Middle frontal gyrus (tissue), 1 donor: ENCODE measurements at regions not wholly inside any gene's neighbourhood (a gene's known extent, or its start where the extent isn't known, plus 50 kb on each side); places are given as distances from the start of the nearest gene placed in this dataset.
"Not testable (repeated sequence)": the region's sequence is repeated elsewhere in the genome, so short reads cannot be mapped to it uniquely, and the experiment has no call there.

Experiments
- DNase-seq: peaks from one replicate; pipeline ENCODE4 v3.0.0-alpha.2; 2015; ENCODE audit warnings: low spot score; ENCODE audit errors: extremely low spot score

DNA sequence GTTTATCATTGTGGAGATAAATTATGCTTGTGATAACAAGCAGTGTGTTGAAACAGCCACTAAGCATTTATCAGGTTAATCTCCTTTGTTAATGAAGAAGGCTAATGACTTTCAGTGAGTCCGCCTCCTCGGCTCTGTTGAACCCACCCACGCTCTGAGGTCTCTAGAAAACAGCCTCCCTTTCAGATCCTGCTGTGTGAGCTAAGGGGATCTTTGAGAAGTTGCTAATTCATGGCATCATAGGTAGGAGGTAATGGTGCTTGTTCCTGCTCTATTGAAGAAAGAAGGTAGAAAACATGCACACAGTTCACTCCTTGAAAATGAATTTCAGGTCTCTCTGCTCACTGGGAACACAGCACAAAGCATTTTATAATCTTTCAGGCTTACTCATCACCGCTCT lies 483.9 kb downstream of the AACS start:
- DNase-seq, result no peak

DNA sequence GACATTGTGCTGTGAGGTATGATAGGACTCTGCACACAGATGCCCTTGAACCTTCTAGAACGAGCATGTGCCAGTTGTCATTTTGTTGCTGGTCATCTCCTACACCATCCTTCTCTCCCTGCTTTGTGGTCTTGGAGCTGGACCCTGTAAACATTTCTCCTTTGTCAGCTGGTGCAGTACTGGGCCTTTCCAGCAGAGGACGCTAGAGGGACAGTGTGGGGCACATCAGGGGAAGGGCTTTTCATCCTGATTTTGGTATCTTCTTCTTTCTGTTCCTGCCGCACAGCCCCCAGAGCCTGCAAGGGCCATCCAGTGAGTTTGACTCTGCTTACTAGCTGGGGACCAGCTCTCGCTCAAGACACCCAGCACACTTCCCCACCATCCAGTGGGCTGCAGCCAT lies 484.6 kb downstream of the AACS start:
- no peak for DNase-seq

DNA sequence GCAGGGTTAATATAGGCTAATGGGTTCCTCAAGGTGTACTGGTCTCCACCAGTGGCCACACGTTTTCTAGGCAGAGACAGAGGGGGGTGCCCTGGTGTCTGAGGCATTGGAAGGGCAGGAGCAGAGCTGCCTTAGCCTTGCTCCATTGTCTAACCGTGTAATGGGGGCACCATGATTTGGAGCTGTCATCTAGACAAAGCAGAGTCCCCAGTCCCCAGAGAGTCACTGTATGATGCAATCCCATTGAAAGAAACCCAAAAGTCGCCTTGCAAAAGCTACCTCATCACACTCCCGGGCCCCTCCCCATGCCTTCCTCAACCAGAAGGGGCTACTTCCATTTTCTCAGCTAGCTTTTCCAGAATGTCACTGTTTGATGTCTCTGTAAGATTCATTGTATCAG lies 487.1 kb downstream of the AACS start:
- DNase-seq, result no peak

DNA sequence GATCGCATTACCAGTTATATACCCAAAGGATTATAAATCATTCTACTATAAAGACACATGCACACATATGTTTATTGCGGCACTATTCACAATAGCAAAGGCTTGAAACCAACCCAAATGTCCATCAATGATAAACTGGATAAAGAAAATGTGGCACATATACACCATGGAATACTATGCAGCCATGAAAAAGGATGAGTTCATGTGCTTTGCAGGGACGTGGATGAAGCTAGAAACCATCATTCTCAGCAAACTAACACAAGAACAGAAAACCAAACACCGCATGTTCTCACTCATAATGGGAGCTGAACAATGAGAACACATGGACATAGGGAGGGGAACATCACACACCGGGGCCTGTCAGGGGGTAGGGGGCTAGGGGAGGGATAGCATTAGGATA lies 495.8 kb downstream of the AACS start:
- not testable (repeated sequence) for DNase-seq

DNA sequence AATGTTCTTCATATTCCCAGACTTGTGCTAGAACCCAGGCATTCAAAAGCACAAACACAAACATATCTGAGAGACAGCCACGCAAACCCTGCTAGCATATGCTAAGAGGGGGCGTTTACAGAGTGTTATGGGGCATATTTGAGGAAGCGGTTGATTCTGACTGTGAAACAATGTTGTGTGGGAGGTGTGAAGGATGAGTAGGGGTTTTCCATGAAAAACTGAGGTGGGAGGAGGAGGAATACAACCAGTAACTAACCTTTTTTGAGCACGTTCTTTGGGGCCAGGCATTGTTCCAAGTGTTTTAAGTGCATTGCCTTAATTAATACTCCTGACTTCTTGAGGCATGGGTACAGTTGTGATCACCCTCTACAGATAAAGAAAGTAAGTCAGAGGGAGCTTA lies 499.5 kb downstream of the AACS start:
- peak; percentile 16 for DNase-seq

DNA sequence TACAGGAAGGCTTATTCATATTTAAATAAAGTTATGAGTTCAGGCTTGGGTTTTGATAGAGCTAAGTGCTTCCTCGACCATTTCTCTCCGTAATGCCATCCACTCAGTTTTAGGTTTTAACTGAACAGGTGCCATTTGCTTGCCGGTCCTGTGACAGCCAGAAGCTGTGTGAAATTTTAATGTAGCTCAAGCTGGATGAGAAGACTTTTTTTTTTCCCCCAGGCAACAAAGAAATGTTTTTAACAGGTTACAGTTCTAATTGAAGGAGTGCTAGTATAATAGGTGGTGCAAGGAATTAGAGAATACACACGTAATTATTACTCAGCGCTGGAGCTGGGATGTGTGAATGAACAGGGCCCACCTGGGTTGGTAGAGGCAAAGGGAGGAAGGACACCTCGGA lies 502.3 kb downstream of the AACS start:
- no peak for DNase-seq

DNA sequence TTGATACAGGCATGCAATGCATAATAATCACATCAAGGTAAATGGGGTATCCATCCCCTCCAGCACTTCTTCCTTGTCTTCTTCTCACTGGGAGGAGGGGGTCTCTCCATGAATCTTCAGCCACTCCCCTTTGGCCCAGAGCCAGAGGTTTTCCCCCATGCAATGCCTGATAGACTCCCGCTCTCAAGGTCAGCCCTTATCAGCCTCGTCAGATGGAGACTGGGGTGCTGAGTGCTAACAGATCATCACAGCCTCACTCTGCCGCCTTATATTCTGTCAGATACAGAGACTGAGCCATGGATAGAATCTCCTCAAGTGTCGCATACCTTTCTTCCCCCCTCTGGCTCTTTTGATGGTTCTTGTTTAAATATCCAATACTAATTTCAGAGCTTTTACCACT lies 503.1 kb downstream of the AACS start:
- DNase-seq, result no peak

DNA sequence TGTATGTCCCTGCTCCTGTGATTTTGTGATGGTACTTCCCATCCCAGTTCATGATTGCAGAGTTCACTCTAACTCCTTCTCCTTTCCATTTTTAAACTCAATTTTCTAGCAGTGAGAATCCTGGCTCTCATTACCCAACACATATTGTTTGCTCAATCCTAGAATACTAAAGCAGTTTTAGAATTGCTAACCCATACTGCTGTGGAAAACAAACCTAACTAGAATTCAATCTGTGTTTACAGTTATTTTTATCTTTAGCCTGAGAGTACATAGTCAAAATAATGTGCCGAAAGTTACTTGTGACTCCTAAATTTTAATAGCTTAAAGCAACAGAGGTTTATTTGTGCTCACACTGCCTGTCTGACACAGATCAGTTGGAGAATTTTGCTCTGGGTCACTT lies 508.0 kb downstream of the AACS start:
- peak; percentile 28 for DNase-seq

DNA sequence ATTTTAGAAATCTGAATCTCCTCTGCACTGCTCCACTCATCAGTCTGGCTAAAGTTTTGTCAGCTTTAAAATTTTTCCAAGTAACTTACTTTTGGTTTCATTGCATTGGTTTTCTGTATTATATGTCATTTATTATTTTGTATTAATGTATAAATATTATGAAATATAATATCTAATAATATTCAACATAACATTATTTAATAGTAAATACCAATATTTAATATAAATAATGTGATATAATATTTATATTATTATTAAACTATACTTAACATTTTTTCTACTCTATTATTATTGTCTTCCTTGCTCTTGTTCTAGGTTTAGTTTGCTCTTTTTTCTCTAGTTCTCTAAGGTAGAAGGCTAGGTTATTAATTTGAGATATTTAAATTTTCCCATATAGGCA lies 512.1 kb downstream of the AACS start:
- no peak for DNase-seq

DNA sequence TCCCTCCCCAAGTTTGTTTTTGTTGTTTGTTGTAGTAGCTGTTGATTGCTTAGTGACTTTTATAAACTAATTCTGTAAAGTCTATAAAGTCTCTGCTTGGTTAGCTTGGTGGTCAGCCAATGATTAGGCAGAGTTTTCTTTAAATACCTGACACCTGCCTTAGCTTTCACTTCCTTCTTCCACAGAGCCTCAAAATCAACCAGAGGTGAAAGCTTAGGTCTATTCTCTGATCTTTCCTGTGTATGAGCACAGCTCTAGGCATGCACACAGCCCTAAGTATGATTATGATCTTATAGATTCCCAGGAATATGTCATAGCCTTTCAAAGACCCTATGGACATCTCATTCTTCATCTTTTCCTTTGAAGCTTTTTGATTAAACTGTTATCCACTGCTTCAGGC lies 514.7 kb downstream of the AACS start:
- DNase-seq, result no peak

DNA sequence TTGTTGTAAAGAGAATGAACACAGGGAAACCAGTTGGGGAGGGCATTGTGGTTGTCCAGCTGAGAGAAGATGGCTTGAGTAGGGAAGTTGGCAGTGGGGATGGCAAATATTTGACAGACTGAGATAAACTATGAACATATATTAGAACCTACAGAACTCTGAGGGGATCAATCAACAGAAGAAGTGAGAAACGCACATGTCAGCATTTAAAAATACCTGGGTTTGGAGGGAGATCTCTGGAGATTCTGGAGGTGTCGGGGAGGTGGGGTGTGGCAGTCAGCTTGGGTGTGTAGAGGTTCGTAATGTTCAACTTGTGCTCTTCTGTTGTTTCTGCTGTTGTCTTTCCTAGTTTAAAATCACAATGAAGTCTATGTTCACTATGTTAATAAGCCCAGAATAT lies 517.8 kb downstream of the AACS start:
- DNase-seq, result no peak

DNA sequence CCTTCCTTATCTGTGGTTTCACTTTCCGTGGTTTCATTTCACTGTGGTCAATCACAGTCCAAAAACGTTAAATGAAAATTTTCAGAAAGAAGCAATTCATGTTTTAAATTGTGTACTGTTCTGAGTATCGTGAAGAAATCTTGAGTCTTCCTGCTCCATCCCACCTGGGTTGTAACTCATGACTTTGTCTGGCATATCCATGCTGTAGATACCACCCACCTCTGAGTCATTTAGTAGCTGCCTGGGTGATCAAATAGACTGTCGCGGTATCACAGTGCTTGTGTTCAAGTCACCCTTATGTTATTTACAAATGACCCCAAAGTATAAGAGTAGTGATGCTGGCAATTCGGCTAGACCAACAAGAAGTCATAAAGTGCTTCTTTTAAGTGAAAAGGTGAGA lies 521.2 kb downstream of the AACS start:
- no peak for DNase-seq

DNA sequence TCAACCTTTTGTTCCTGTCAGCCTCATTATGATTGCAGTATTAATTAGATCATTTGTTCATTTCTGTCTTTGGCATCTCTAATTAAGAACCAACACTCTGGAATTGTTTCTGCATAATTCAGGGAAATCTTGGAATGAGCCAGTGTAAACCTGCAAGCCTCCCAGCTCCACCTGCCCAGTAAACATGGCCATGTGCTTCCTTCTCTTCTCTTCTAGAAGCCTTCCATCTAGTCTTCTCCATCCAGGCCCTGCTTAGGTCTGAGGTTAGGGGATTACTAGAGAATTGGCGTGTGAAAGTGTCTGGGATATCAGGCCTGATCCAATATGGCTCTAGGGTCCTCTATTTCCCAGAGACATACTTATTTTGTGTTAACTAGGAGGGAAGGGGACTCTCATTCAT lies 528.0 kb downstream of the AACS start:
- DNase-seq, result no peak

DNA sequence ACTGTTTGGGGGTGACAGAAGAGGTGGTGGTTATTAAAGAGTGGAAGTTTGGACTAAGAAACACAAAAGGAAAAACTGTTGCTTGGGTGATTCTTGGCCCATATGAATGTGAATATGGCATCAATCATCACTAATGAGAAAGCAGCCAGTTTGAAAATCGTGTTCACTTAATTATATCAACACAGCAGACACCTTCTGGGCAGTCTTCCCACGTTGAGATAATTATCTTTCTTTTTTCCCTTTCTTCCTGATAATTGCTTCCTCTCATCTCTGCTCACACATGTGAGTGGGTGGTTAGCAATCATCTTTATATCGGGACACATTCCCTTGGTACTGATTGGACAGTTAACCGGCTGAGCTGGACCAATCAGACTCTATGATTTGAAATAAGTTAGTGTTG lies 539.7 kb downstream of the AACS start:
- no peak for DNase-seq

DNA sequence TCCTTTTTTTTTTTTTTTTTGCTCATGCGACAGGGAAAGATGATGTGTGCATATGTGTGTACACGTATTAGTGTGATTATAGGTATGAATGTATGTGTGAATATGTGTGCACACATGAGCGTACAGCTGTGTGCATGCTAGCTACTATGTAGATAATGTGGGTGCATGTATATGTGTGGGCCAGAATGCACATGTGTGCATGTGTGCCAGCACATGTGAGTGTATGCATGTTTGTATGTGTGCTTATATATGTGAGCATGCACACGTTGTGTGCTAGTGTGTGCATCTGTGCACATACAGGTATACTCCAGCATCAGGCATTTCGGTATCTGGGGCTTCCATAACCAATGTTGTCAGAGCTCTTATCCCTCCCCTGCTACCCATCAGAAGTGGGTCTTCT lies 541.1 kb downstream of the AACS start:
- DNase-seq, result no peak

DNA sequence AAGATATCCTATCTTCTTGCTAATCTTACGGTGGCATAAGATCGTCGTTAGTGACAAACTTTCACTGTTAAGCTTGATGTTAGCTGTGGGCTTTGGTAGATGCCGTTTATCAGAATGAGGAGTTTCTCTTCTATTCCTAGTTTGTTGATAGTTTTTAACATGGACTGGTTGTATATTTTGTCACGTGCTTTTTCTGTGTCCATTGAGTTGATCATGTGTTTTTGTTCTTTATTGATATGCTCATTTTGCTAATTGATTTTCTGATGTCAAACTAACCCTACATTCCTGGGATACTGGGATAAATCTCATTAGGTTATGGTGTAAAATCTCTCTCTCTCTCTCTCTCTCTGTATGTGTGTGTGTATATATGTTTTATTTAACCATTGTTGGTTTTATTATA lies 545.1 kb downstream of the AACS start:
- no peak for DNase-seq

DNA sequence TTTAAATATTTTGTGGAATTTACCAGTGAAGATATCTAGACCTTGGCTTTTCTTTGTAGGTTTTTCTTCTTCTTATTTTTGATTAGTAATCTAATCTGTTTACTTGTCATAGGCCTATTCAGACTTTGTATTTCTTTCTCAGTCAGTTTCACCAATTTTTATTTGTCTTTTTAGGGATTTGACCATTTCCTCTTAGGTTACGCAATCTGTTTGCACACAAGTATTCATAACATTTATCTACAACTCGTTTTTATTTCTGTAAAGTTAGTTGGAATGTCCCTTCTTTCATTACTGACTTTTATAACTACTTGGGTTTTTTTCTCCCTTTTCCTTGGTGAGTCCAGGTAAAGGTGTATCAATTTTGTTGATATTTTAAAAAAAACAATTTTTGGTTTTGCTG lies 545.7 kb downstream of the AACS start:
- DNase-seq, result no peak

DNA sequence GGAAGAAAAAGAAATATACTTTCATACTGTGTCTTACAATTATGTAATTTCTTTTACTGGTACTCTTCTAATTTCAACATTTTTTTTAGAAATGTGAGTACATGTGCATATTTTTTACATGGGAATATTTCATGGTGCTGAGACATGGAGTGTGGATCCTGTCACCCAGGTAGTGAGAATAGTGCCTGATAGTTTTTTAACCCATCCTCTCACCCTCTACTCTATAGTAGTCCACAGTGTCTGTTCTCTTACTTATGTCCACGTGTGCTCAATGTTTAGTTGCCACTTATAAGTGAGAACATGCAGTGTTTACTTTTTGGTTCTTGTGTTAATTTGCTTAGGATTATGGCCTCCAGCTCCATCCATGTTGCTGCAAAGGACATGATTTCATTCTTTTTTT lies 548.8 kb downstream of the AACS start:
- no peak for DNase-seq

DNA sequence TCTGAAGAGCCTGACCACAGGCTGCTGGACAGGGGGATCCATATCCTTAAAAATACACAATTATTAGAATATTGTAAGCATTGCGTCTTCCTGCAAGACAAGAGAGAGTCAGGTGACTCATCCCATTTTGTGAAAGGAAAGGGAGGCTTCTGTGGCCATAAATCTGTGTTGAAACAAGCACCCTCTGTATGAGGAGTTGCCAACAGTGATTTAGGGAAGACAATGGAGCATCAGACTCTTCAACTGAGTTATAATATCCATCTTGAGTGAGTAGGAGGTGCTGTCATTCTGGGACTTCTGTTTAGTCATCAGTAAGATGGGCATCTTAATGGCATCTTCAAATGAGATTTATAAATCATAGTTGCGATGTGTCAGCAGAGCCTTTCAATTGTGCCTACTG lies 554.5 kb downstream of the AACS start:
- no peak for DNase-seq

DNA sequence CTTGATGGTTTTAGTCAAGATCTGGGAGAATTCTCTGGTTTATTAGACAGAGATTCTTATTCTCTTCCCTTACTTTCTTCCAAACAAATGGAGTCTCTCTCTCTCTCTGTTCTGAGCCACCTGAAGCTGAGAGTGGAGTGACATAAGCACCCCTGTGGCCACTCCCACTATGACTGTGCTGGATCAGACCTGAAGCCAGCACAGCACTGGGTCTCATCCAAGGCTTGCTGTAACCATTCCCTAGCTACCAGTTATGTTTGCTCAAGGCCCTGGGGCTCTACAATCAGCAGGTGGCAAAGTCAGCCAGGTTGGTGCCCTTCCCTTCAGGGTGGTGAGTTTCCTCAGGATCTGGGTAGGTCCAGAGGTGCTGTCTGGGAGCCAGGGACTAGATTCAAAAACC lies 568.5 kb downstream of the AACS start:
- no peak for DNase-seq

DNA sequence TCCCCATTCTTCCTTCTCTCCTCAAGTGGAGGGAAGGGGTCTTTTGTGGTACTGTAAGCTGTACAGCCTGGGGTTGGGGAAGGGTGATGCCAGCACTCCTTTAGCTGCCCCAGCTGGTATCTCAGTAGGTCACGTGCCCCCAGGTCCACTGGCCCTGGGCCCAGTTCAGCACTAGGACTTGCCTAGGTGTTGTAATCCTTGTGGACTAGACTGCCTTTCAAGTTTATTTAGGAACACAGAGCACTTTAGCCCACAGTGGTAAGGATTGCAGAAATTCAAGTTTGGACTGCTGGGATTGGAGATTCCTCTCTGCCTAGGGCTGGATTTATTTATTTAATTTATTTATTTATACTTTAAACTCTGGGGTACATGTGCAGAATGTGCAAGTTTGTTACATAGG lies 569.6 kb downstream of the AACS start:
- DNase-seq, result no peak

DNA sequence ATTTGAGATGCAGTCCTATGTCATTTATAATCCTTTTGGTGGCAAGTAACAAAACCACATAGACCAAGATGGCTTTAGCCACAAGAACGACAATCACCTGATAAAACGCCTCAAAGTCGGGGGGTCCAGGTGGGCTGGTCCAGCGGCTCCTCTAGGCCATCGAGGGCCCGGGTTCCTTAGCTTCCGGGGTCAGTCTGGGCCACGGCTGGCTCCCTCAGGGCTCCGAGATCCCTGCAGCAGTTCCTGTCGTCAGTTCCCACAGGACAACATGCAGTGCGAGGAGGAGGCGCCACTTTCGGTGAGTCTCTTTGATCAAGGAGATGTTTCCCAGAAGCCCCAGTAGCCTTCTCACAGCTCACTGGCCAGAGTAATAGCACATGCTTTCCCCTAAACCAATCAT lies 574.6 kb downstream of the AACS start:
- no peak for DNase-seq

DNA sequence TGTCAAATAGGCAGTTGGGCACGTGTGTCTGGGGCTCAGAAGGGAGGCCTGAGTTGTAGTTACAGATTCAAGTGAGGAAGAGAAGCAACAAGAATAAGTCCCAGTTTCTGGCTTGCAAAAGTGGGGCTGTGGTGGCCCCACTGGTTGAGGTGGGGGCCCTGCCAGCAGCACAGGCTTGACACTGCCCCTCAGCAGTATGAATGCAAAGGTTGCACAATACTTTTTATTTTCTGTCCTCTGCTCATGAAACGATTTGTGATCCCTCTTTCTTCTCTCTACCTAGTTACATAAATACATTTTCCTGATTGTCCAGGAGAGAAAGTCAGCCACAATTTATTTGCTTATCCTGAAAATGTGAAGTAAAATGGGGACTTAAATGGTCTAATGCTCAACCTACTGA lies 577.8 kb downstream of the AACS start:
- DNase-seq, result no peak

DNA sequence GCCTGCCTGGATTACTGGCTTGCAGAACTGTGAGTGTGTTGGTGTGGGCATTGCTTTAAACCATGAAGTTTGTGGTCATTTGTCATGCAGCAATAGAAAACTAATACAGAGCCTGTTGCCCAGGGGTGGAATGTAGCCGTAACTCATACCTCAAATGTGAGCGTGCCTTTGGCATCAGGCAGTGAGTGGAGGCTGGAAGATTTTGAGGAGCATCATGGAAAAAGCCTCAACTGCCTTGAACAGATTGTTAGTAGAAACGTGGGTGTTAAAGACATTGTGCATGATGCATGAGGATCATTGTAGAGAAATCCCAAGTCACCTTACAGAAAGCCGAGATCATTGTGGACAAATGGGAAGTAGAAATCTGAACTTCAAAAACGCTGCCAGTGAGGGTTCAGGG lies 580.5 kb downstream of the AACS start:
- DNase-seq, result peak; percentile 63

DNA sequence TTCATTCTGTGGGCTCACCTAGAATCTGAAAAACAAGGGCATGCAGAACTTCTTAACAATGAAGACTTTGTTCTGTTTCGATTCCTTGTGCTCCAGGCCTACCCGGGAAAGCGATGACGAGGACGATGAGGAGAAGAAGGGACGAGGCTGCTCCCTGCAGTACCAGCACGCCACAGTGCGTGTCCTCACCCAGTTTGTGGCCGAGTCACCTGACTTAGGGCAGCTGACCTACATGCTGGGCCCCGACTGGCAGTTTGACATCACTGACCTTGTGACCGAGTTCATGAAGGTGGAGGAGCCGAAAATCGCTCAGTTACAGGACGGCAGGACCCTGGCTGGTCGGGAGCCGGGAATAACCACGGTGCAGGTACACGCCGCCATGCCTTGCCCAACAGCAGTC lies 585.4 kb downstream of the AACS start:
- no peak for DNase-seq
